Loucy (cell line): ENCODE measurements at regions not wholly inside any gene's neighbourhood (a gene's known extent, or its start where the extent isn't known, plus 50 kb on each side); places are given as distances from the start of the nearest gene placed in this dataset.

Experiments
- H2AFZ ChIP-seq: fragments of 200-600 bp; sonication (generic); 2 replicates; pipeline ENCODE4 v1.6.0; 2016; ENCODE audit warnings: antibody characterized with exemption, mild to moderate bottlenecking, low read length, moderate library complexity
- H3F3A ChIP-seq: fragments of 200-600 bp; 2 replicates; pipeline ENCODE4 v1.6.0; 2016; ENCODE audit warnings: antibody characterized with exemption, low read depth, mild to moderate bottlenecking
- H3K27me3 ChIP-seq: fragments of 200-600 bp; sonication (generic); 2 replicates; pipeline ENCODE4 v1.6.1; 2014; ENCODE audit warnings: low read length, mild to moderate bottlenecking; ENCODE audit not compliant: insufficient read depth, poor library complexity, severe bottlenecking
- H3K36me3 ChIP-seq: fragments of 200-600 bp; sonication (generic); 2 replicates; pipeline ENCODE4 v1.6.1; 2016; ENCODE audit warnings: low read length; ENCODE audit not compliant: insufficient read depth
- H3K4me1 ChIP-seq: fragments of 200-600 bp; sonication (generic); 2 replicates; pipeline ENCODE4 v1.5.1; 2014; ENCODE audit warnings: low read length, mild to moderate bottlenecking; ENCODE audit not compliant: insufficient read depth, poor library complexity, severe bottlenecking
- H3K4me2 ChIP-seq: fragments of 200-600 bp; sonication (generic); 2 replicates; pipeline ENCODE4 v1.6.0; 2014; ENCODE audit warnings: antibody characterized with exemption, low read length, low read depth, mild to moderate bottlenecking; ENCODE audit not compliant: poor library complexity, severe bottlenecking
- H3K4me3 ChIP-seq: fragments of 200-600 bp; sonication (generic); 2 replicates; pipeline ENCODE4 v1.5.1; 2014; ENCODE audit warnings: low read length, mild to moderate bottlenecking, mixed read lengths; ENCODE audit not compliant: poor library complexity, severe bottlenecking
- H3K79me2 ChIP-seq: fragments of 200-600 bp; sonication (generic); 2 replicates; pipeline ENCODE4 v1.6.1; 2014; ENCODE audit warnings: low read length; ENCODE audit not compliant: insufficient read depth
- H3K9ac ChIP-seq: fragments of 200-600 bp; sonication (generic); 2 replicates; pipeline ENCODE4 v1.6.0; 2014; ENCODE audit warnings: mild to moderate bottlenecking, low read depth, low read length, moderate library complexity; ENCODE audit not compliant: poor library complexity, severe bottlenecking
- H3K9me2 ChIP-seq: fragments of 200-600 bp; sonication (generic); replicated peaks from 2 replicates; pipeline ENCODE4 v1.6.1; 2016; ENCODE audit warnings: low read depth, low read length, mixed read lengths
- H3K9me3 ChIP-seq: fragments of 200-600 bp; sonication (generic); 2 replicates; pipeline ENCODE4 v1.6.1; 2014; ENCODE audit warnings: mild to moderate bottlenecking, antibody characterized with exemption, low read length, low read depth; ENCODE audit not compliant: insufficient read depth
- H4K20me1 ChIP-seq: fragments of 200-600 bp; sonication (generic); 2 replicates; pipeline ENCODE4 v1.6.0; 2014; ENCODE audit warnings: antibody characterized with exemption, low read length, mild to moderate bottlenecking; ENCODE audit not compliant: insufficient read depth, poor library complexity, severe bottlenecking
- CTCF ChIP-seq: fragments of 200-600 bp; sonication (generic); conservative IDR thresholded peaks from 2 replicates; pipeline ENCODE4 v1.5.1; 2014; ENCODE audit warnings: mild to moderate bottlenecking, antibody characterized with exemption, low read length
- EZH2phosphoT487 ChIP-seq: fragments of 200-600 bp; IDR thresholded peaks from 2 replicates; pipeline ENCODE4 v1.6.1; 2018; ENCODE audit warnings: antibody characterized with exemption, mild to moderate bottlenecking, moderate library complexity, borderline replicate concordance

GRCh38 chr16:54359081-54359480, 72.5 kb upstream of the IRX3 start:
- H3K36me3 ChIP-seq: no peaks in the 10 kb centered on the region

GRCh38 chr16:54356391-54356790, 69.8 kb upstream of the IRX3 start:
- no peak overlapping the region for H3K4me3 ChIP-seq
- peaks cover 7% of the 10 kb centered on the region; the same call in 1 of the 2 replicates for H3K9me3 ChIP-seq
- TF ChIP-seq CTCF (no peak), EZH2phosphoT487 (no peak)

More at GRCh38 chr16:54359081-54359480, 72.5 kb upstream of the IRX3 start:
- Histone ChIP-seq H3K4me3 (no peak overlapping the region), H4K20me1 (no peaks in the 10 kb centered on the region), H3F3A (no peaks in the 10 kb centered on the region), H3K4me2 (no peak overlapping the region), H3K79me2 (no peaks in the 10 kb centered on the region), H3K27me3 (no peaks in the 10 kb centered on the region), H2AFZ (no peak overlapping the region), H3K9ac (no peak overlapping the region), H3K9me2 (no peaks in the 10 kb centered on the region), H3K9me3 (peaks cover 5% of the 10 kb centered on the region; the same call in 1 of the 2 replicates), H3K4me1 (no peaks in the 10 kb centered on the region)
- TF ChIP-seq CTCF (no peak), EZH2phosphoT487 (no peak)

GRCh38 chr16:54355251-54355650, 68.7 kb upstream of the IRX3 start:
- Histone ChIP-seq H3K4me2 (no peak overlapping the region), H3K36me3 (no peaks in the 10 kb centered on the region), H3K9ac (no peak overlapping the region), H3K27me3 (no peaks in the 10 kb centered on the region), H4K20me1 (no peaks in the 10 kb centered on the region), H3K4me1 (no peaks in the 10 kb centered on the region), H3K9me2 (no peaks in the 10 kb centered on the region), H3K79me2 (no peaks in the 10 kb centered on the region), H3F3A (no peaks in the 10 kb centered on the region), H2AFZ (no peak overlapping the region), H3K9me3 (peaks cover 7% of the 10 kb centered on the region; the same call in 1 of the 2 replicates), H3K4me3 (no peak overlapping the region)
- TF ChIP-seq CTCF (no peak), EZH2phosphoT487 (no peak)

More at GRCh38 chr16:54356391-54356790, 69.8 kb upstream of the IRX3 start:
- no peaks in the 10 kb centered on the region for H3F3A ChIP-seq
- H3K9ac ChIP-seq: no peak overlapping the region
- no peaks in the 10 kb centered on the region for H3K27me3 ChIP-seq
- H3K36me3 ChIP-seq: no peaks in the 10 kb centered on the region
- H4K20me1 ChIP-seq: no peaks in the 10 kb centered on the region
- H3K4me1 ChIP-seq: no peaks in the 10 kb centered on the region
- H3K9me2 ChIP-seq: no peaks in the 10 kb centered on the region
- H2AFZ ChIP-seq: no peak overlapping the region
- no peak overlapping the region for H3K4me2 ChIP-seq
- no peaks in the 10 kb centered on the region for H3K79me2 ChIP-seq
